T-helper 1 cell treated with Interleukin-12 subunit alpha and Interleukin-12 subunit beta and Interleukin-4 antibody, amounts not matched to agents 30 ng/mL and 1 ng/mL, for 36 hours (primary cell): ENCODE measurements at regions not wholly inside any gene's neighbourhood (a gene's known extent, or its start where the extent isn't known, plus 50 kb on each side); places are given as distances from the start of the nearest gene placed in this dataset.

ENCODE experiments used
- intact Hi-C: fragments of 100-400 bp; cut with micrococcal nuclease; formaldehyde crosslinking; loops from one replicate; pipeline ENCODE4 v1.15.1; 2024

DNA sequence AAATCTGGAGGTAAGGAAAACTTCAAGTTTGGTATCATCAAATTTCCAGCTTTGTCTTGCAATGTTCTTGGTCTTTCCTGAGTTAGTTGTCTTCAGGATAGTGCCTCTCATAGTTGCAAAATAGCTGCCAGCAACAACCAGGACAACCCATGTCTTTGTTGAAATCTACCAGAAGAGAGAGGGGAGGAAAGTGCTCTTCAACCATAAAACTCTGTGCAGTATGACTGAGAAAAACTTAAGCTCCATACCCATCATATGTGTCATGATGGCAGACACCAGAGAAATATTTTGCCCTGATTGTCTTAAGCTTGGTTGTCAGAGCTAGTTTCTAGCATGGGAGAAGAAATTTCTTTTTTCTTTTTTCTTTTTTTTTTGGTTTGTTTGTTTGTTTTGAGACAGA is 103.3 kb downstream of the SPRY2 start:
- intact Hi-C loops: no loop called here

DNA sequence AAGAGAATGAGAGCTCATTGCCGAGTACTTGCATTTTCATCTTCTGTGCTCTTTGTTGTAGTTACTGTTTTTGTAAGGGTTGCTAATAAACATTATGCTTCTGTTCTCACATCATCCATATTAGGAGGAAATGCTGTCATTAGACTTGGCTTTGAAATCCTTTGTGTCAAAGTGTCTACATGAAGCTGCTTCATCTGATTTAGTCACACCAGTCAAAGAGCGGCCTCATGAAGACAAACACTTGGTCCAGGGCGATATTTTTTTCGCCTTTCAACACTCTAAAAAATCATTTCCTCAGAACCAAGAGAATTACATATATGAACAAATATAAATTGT is 105.0 kb downstream of the SPRY2 start:
- intact Hi-C loops: no loop called here

DNA sequence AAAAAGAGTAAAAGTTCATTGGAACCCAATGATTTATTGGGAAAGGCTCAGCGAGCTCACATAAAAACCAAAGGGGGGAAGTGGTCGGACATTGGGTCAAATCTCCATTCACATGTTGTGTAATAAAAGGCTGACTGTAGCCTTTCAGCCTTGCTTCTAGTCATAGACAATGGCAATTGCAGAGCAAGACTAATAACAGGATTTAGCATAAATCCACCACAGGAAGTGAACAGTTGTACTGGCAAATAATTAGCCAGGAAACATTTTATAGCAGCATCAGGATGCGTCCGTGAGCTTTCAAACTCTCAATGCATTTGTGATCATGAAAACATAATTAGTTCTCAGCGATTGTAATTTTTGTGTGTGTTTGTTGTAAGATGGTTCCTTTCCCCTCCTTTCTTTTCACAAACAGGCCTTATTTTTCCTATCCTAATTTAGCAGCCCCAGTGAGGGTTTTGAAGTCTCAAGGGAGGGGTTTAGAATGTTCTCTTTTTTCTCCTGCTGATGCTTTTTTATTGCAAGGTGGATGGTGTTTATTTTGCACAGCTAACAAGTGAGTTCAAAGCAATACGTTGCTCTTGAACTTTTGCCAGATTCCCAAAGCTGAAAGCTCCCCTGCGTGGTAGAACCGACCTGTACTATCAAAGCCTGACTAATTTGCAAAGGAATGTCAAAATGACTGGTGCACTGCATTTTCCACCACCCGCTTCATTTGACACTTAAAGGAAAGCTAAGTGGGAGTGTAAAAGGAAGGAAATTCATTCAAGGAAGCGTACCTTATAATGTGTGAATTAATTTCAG is 105.6 kb downstream of the SPRY2 start:
- intact Hi-C loops: no loop called here

DNA sequence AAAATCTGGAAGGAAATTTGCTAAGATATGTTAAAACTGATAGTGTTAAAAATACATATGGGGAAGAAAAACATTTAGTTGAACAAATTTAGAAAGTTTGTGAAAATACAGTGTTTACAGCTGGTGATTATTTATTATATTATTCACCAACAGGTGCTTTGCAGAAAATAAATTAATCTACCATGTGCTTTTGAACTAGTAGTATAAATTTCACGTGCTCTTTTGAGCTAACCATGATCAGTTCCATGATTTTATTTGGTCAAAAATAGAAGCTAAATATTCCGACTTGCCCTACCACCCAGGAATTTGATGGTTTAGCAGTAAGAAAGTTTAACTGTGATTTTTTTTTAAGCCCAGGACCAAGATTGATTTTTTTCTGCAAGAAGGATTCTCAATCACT is 113.3 kb downstream of the SPRY2 start:
- intact Hi-C loops: no loop called here

DNA sequence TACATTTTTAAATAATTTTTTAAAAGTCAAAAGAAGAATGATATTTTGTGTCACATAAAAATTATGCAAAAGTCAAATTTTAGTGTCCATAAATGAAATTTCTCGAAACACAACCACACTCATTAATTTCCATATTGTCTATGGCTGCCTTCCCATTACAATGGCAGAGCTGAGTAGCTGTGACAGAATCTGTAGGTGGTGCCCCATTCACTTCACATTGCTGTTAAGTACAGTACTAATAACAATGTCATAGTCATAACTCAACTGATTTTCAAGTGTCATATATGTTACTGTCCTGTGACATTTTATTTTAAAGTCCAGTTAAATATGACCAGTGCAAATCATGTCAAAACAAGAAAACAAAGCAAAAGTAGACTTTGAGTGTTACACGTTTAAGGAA is 114.3 kb downstream of the SPRY2 start:
- intact Hi-C loops: no loop called here

DNA sequence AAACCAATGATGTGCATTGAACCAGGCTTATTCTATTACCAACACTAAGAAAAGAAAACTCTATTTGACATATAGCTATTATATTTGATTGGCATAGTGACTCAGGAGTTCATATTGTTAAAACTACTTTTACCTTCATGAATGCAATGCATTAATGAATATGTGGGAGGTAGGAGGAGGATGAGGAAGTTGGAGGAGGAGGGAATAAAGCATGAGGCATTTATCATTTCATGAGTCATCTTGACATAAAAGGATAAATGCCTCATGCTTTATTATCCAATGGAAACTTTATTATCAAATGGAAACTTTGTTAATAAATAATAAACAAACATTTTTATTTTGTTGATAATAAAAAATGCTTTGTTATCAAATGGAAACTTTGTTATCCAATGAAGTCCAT is 116.5 kb downstream of the SPRY2 start:
- intact Hi-C loops: no loop called here

DNA sequence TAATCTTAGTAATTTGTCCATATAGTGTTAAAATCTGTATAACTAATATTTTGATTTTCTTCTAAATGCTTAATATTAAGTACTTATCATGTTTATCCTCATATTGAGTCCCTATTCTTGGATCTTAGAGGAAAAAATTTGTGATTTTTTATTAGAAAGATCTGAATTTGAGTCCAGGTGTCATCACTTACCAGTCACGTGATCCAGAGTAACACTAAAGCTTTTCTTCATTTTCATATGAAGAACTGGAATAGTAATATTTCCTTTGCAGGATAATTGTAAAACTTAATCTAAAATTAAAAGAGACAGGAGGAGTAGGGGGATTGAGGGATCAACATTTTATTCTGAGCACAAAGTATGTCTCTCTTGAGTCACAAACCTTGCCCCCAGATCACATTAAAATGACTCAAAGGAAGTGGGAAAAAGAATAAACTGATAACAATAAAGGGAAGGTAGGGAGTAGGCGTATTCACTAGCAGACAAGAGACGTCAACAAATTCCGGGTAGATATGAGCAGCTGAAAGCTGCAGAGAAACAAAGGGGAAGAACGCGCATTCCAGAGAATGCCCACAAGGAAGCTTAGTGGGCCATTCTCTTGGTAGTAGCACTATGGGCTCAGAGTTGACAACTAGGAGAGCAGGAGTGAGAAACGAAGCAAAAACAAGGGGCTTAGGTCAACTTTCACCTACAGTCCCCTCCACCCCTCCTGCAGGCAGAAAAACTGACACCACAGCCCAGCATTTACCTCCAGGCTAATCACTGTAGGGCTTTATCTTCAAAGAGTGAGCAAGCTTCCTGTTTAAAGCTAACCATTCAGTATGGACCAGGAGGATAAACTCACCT is 123.1 kb downstream of the SPRY2 start:
- intact Hi-C loops: no loop called here

DNA sequence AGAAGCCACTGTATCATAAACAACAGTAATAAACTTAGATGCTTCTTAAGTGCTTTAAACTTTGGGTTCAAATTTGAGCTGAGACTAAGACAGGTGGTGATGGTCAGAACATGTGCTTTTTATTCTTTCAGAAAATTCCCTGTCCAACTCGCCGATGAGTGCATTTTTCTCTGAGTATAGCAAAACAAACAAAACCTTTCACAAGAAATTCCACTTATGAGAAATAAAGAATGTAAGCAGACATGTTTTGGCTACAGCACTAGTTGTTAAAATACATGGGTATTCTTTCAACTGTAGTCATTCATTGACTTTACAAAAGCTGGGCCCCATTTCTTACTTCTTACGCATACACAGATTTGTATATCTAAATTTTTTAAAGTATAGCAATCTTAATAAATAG is 125.6 kb downstream of the SPRY2 start:
- intact Hi-C loops: no loop called here

DNA sequence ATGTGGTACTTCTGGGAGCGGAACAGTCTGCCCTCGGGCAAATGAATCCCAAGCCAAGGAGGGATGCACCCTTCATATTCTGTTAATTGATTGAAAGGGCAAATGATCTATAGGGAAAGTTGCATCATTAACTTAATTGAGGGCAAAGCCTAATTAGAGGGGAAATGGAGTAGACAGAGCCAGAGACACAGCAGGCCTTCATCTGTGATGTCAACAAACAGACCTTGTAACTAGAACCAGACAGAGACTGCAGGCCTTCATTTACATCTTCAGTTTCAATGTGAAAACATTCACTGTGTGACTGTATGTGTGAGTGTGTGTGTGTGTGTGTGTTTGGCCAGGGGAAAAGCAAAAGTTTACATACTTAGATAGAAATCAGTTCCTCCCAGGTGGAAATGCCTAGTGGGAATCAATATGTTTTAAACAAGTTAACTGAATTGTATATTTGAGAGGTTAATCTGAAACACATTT is 126.4 kb downstream of the SPRY2 start:
- intact Hi-C loops: no loop called here

DNA sequence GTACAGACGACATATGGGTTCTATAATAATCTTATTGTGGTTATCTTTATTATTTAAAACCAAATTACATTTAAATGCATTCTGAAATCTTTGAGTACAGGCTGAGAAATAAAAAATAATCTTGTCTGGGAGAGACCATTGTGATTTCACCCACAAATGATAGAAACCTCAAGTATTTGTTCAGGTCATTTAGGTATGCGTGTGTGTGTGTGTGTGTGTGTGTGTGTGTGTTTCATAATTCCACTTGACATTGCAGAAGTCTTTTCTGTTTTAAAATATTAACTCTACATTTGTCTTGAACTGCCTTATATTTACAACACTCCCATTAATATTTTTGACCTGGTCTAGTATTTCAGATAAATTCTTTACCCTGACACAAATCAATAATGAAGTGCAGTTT is 126.9 kb downstream of the SPRY2 start:
- intact Hi-C loops: no loop called here

DNA sequence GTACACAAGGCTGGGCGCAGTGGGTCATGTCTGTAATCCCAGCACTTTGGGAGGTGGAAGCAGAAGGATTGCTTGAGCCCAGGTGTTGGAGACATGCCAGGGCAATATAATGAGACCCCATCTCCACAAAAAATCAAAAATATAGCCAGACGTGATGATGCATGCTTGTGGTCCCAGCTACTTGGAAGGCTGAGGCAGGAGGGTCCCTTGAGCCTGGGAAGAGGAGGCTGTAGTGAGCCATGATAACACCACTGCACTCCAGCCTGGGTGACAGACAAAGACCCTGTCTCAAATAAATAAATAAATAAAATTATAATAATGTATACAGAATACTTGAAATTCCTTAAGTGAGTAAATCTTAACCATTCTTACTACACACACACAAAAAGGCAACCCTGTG is 127.7 kb downstream of the SPRY2 start:
- intact Hi-C loops: no loop called here

DNA sequence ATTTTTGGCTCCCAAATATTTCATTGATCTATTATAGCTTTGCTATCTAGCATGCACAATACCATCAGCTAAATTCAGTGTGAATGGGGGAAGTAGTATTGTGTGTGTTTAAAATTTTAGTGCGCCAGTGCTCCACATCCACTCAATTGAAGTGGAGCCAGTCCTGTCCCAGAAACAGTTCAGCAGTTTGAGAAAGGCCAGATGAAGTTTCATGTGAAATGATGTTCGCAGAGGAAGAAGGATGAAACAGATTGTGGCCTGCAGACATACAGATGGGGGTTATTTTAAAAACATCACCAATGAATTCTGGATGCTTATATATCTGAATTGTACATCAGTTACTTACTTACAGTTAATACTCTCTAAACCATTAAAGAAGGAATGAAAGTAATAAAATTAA is 129.4 kb downstream of the SPRY2 start:
- intact Hi-C loops: no loop called here

DNA sequence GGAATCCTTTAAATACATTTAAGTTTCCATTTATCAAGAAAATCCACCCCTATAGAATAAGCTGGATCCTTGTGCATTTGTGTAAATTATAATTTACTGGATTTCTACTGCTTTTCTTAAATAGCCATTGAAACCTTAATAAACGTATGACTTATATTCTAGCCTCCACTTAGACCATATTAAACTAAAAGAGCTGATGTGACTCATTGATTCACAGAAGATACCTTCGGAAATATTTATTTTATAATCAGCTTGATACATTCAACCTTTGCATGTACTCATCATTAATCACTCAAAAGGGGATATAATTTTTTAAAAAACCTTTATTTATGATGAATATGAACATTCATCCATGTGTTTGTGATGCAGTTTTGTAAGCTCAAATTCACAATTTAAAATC is 136.3 kb downstream of the SPRY2 start:
- intact Hi-C loops: no loop called here

DNA sequence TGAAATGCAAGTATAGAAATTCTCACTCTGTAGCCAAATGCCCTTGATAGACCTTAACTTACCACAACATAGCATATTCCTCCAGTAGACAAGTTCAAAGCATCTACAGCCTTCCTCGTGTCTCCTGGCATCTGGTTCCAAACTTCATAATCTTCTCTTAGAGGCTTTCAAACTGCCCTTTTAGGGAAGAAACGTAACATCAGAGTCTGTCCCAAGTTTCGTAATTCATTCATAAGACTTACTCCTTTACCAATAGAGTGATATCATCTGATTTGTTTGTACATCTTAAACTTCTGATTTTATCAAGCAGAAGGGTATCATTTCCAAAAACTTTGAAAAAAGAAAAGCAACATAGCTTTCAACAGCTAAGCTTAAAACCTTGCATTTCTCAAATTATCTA is 137.4 kb downstream of the SPRY2 start:
- intact Hi-C loops: no loop called here

DNA sequence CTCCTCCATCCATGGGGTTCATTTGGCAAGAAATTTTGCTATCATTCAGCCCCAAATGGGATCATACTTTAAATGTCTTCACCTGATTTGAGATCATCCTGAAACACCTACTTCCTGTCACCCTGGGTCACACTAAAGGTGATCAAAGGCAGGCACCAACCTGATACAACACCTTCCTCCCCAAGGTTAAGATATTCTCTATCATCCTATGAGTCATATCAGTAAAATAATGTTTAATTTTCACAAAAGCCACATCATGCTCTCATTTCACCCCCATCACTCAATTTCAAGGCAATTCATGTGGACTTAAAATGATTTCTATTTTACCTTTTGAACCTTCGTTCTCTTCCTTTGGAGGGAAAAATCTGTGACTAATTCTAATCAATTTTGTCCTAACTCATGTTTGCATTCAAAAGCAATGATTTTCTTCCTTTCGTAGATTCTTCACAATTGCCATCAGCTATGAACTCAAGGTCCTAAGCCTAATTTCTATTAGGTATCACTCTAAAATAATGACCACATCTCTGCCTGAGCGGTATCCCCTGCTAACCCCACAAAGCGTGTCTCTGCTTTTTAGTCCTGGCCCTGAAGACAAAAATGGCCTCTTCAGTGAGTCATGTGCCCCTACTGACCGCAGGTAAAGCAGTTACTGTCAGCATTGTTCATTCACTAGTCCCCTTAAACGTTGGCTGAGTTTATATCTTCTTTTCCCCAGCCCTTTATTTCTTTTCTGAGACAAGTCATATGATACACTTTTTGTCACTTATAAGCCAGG is 139.0 kb downstream of the SPRY2 start:
- intact Hi-C loops: no loop called here

DNA sequence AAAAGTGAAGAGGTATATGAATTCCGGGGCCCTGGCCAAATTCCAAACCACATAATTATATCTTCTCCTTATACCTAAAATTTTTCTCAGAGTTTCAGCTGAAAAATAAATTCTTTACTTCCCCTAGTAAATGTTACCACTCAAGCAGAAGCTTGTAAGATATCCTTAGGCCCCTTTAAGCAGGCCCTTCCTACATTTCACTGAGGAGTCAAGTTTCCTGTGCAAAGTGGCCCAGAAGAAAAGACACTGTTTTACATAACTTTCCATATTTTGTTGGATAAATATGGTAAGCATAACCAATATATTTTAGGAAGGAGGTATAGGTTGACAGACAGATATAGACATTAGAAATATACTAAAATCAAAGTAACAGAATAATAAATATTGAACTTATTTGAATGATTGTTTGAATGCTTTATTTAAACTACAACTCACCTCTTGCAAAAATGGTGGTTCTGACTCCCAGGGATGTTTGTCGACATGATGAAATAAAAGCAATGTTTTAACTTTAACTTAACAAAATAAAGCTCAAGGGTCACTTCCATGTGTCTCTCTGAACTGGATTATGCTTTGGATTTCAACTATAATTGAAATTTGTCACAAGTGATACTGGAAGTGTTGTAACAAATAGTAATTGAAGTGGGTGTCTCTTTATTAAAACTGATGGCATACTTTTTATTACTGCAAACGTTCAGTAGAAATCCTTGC is 141.2 kb downstream of the SPRY2 start:
- intact Hi-C loops: no loop called here

DNA sequence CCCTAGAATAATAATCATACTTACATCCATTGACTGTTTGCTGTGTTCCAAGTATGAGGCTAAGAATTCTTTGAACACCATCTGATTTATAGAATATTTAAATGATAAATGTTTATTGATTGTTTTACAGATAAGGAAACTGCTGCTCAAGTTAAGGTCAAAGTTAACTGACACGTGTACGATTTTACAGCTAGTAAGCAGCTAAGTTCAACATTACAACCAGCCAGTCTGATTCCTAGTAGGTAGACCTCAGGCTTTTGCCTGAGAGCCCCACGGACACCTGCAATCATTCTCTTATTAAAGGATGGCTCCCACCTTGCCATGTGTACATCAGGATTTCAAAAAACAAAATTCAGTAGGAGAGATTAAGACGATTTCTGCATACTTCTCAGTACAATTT is 141.9 kb downstream of the SPRY2 start:
- intact Hi-C loops: no loop called here

DNA sequence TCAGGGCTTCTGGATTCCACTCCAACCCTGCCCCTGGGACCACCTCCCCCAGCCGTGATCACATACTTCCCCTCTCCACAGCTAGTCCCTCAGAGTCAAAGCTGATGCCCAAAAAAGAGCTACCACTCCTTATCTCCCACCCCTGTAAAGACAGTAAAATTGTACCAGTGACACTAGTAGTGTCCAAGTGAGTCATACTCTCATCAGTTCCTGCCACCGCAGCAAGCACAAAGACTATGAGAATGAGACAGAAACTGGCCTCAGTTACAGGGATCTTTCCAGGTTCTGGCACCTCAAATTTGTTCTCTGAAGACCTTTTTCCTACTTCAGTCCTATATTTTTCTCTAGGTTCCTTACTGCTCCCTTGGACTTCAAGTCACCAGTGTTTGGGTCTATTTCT is 144.2 kb downstream of the SPRY2 start:
- intact Hi-C loops: no loop called here

DNA sequence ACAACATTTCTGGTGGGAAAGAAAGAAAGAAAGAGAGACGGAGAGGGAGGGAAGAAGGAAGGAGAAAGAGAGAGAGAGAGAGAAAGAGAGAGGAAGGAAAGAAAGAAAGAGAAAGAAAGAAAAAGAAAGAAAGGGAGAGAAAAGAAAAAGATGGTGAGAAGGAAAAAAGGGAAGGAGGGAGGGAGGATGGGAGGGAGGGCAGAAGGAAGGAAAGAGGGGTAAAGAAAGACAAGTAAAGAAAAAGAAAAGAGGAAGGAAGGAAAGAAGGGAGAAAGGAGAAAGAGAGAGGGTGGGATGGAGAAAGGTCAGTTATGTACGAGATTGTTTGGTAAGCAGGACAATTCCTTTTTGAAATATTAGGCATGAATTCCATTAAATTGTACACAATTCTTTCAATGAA is 145.3 kb downstream of the SPRY2 start:
- intact Hi-C loops: no loop called here

DNA sequence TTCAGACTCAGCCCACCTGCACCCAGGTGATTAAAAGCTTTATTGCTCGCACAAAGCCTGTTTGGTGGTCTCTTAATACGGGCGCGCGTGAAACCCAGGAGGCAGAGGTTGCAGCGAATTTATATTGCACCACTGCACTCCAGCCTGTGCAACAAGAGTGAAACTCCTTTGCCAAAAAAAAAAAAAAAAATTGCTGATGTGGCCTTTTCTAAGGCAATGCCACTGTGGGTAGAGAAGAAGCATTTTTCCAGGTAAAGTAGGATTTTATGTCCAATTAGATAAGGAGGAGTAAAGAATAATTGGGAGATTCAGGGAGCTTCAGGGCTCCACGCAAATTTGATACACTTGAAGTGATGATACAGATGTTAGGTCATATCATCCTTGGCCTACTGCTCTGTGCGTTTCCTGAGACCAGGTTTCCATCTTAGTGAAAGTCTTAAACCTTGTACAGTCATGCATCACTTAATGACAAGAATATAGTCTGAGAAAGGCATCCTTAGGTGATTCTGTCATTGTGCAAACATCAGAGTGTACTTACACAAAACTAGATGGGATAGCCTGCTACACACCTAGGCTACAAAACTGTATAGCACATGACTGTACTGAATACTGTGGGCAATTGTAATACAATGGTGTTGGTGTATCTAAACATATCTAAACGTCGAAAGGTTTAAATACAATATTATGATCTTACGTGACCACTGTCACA is 150.9 kb downstream of the SPRY2 start:
- intact Hi-C loops: no loop called here
